A549 (cell line): ENCODE measurements at regions not wholly inside any gene's neighbourhood (a gene's known extent, or its start where the extent isn't known, plus 50 kb on each side); places are given as distances from the start of the nearest gene placed in this dataset.

Source experiments
- ATAC-seq, 2 experiments: fragments of 200-7000 bp in 1 of 2; fragments of >200 bp in 1 of 2; cut with Nextera tagmentation in 1 of 2; cut with Tn5 transposase in 1 of 2; 3 replicates each; pipeline versions ENCODE4 v1.8.0 to v1.9.1; 2018 to 2020; ENCODE audit warnings: mild to moderate bottlenecking in 1 of 2, moderate library complexity in 1 of 2
- CTCF ChIA-PET: fragments of 300-600 bp; sonication (Branson Sonifier 250); formaldehyde crosslinking; extraction: SDS; loops from one replicate; lab custom pipeline; 2021; ENCODE audit warnings: antibody characterized with exemption, inconsistent platforms; lab: Yijun Ruan, JAX
- POLR2A ChIA-PET: fragments of 350-600 bp; formaldehyde crosslinking; extraction: SDS; loops from one replicate; lab custom pipeline; 2021; ENCODE audit warnings: antibody characterized with exemption, inconsistent platforms; lab: Yijun Ruan, JAX
- DNase-seq, 2 experiments: peaks; one replicate each; pipeline versions ENCODE4 v3.0.0 to v3.0.0-alpha.2; 2011 to 2016; ENCODE audit warnings: low read depth in 1 of 2, low spot score in 1 of 2
- FAIRE-seq: peaks from 2 replicates; lab custom pipeline; 2011; peaks lifted over from hg19 to GRCh38; lab: Jason Lieb, UNC
- H3K27ac ChIP-seq, 2 experiments: fragments of >200 bp; sonication (Bioruptor Twin); formaldehyde crosslinking; 3 replicates each; pipeline ENCODE4 v1.5.1; 2016 to 2017
- H3K4me1 ChIP-seq: fragments of >200 bp; sonication (Bioruptor Twin); formaldehyde crosslinking; 3 replicates; pipeline ENCODE4 v1.6.1; 2016
- H3K4me2 ChIP-seq: fragments of >200 bp; sonication (Bioruptor Twin); formaldehyde crosslinking; 3 replicates; pipeline ENCODE4 v1.6.1; 2016
- H3K4me3 ChIP-seq: fragments of >200 bp; sonication (Bioruptor Twin); formaldehyde crosslinking; 3 replicates; pipeline ENCODE4 v1.5.1; 2016
- H3K9me3 ChIP-seq: fragments of >200 bp; sonication (Bioruptor Twin); formaldehyde crosslinking; 3 replicates; pipeline ENCODE4 v1.6.1; 2016
- BHLHE40 ChIP-seq: IDR thresholded peaks from 2 replicates; pipeline ENCODE4 v1.6.1; 2012; ENCODE audit warnings: low read depth, low read length, inconsistent platforms
- CBX8 ChIP-seq: fragments of 200-600 bp; sonication (generic); IDR thresholded peaks from 2 replicates; pipeline ENCODE4 v1.6.1; 2016
- CEBPB ChIP-seq, 2 experiments: fragments of >200 bp in 1 of 2; sonication (Bioruptor Twin) in 1 of 2; formaldehyde crosslinking in 1 of 2; IDR thresholded peaks; 2 replicates each; pipeline ENCODE4 v1.6.1; 2012 to 2016
- CHD2 ChIP-seq: fragments of 150-350 bp; IDR thresholded peaks from 2 replicates; pipeline ENCODE4 v1.6.1; 2014; ENCODE audit warnings: low read length; ENCODE audit not compliant: partially characterized antibody
- CHD4 ChIP-seq: fragments of 200-600 bp; sonication (generic); IDR thresholded peaks from 2 replicates; pipeline ENCODE4 v1.6.1; 2016; ENCODE audit warnings: antibody characterized with exemption, mild to moderate bottlenecking, borderline replicate concordance
- EHF ChIP-seq: fragments of 250-450 bp; sonication (Bioruptor Pico); IDR thresholded peaks from 2 replicates; pipeline ENCODE4 v1.5.0; 2020; ENCODE audit warnings: mild to moderate bottlenecking
- FOSB ChIP-seq: fragments of 250-450 bp; sonication (Bioruptor Pico); IDR thresholded peaks from 2 replicates; pipeline ENCODE4 v1.5.0; 2020; ENCODE audit warnings: mild to moderate bottlenecking, moderate library complexity
- FOSL2 ChIP-seq, 2 experiments: fragments of 450-650 bp in 1 of 2; fragments of >200 bp in 1 of 2; sonication (Bioruptor Twin) in 1 of 2; formaldehyde crosslinking; IDR thresholded peaks; 2 replicates each; pipeline versions ENCODE4 v1.5.0 to v1.6.1; 2016 to 2020; ENCODE audit warnings: mild to moderate bottlenecking in 1 of 2, moderate library complexity in 1 of 2
- HEYL ChIP-seq: fragments of 250-450 bp; sonication (Bioruptor Pico); IDR thresholded peaks from 2 replicates; pipeline ENCODE4 v1.8.0; 2021; ENCODE audit warnings: mild to moderate bottlenecking, moderate library complexity
- JUN ChIP-seq, 2 experiments: fragments of >200 bp; sonication (Bioruptor Twin); formaldehyde crosslinking; IDR thresholded peaks; 2 replicates in 1 of 2; 3 replicates in 1 of 2; pipeline ENCODE4 v1.6.1; 2016 to 2017
- KDM1A ChIP-seq: fragments of 200-600 bp; sonication (generic); IDR thresholded peaks from 2 replicates; pipeline ENCODE4 v1.6.1; 2016; ENCODE audit warnings: low read depth, mild to moderate bottlenecking
- KDM5A ChIP-seq: fragments of 200-600 bp; sonication (generic); IDR thresholded peaks from 2 replicates; pipeline ENCODE4 v1.6.1; 2016; ENCODE audit warnings: antibody characterized with exemption, mild to moderate bottlenecking
- MAFK ChIP-seq: fragments of 450-650 bp; IDR thresholded peaks from 2 replicates; pipeline ENCODE4 v1.6.1; 2014; ENCODE audit not compliant: partially characterized antibody
- MAZ ChIP-seq: fragments of 150-350 bp; IDR thresholded peaks from 2 replicates; pipeline ENCODE4 v1.6.1; 2014; ENCODE audit warnings: antibody characterized with exemption, low read depth, low read length, borderline replicate concordance
- MYC ChIP-seq: IDR thresholded peaks from 2 replicates; pipeline ENCODE4 v1.6.1; 2012; ENCODE audit warnings: mild to moderate bottlenecking, inconsistent platforms, low read length, improper control_type of control experiment, borderline replicate concordance
- NFE2L2 ChIP-seq: fragments of 150-350 bp; conservative IDR thresholded peaks from 2 replicates; pipeline ENCODE4 v1.6.1; 2014; ENCODE audit warnings: low read length
- NPAS2 ChIP-seq: fragments of 250-450 bp; sonication (Bioruptor Pico); IDR thresholded peaks from 2 replicates; pipeline ENCODE4 v1.8.0; 2022; ENCODE audit warnings: mild to moderate bottlenecking, moderate library complexity, borderline replicate concordance
- NR3C1 ChIP-seq: fragments of >200 bp; sonication (Bioruptor Twin); formaldehyde crosslinking; IDR thresholded peaks from 3 replicates; pipeline ENCODE4 v1.6.1; 2017
- PHF8 ChIP-seq: fragments of 200-600 bp; sonication (generic); IDR thresholded peaks from 2 replicates; pipeline ENCODE4 v1.6.1; 2016; ENCODE audit warnings: low read depth, mild to moderate bottlenecking, antibody characterized with exemption, moderate library complexity, borderline replicate concordance
- POLR2A ChIP-seq: IDR thresholded peaks from 2 replicates; pipeline ENCODE4 v1.6.1; 2012; ENCODE audit warnings: mild to moderate bottlenecking, low read length
- POLR2AphosphoS2 ChIP-seq: conservative IDR thresholded peaks from 2 replicates; pipeline ENCODE4 v1.6.1; 2012; ENCODE audit warnings: low read length, improper control_type of control experiment, inconsistent platforms
- RFX5 ChIP-seq: fragments of 450-650 bp; IDR thresholded peaks from 2 replicates; pipeline ENCODE4 v1.7.1; 2014; ENCODE audit warnings: antibody characterized with exemption, mild to moderate bottlenecking, moderate library complexity
- RNF2 ChIP-seq: fragments of 200-600 bp; sonication (generic); IDR thresholded peaks from 2 replicates; pipeline ENCODE4 v1.6.1; 2016; ENCODE audit warnings: low read depth, mild to moderate bottlenecking, antibody characterized with exemption, moderate library complexity, borderline replicate concordance
- TP53 ChIP-seq: fragments of 250-450 bp; sonication (Bioruptor Pico); IDR thresholded peaks from 2 replicates; pipeline ENCODE4 v1.5.0; 2021; ENCODE audit warnings: mild to moderate bottlenecking, moderate library complexity
- ZC3H11A ChIP-seq: fragments of 450-650 bp; IDR thresholded peaks from 2 replicates; pipeline ENCODE4 v1.6.1; 2014; ENCODE audit warnings: antibody characterized with exemption, mild to moderate bottlenecking
- ZFP36 ChIP-seq: fragments of 450-650 bp; IDR thresholded peaks from 2 replicates; pipeline ENCODE4 v1.6.1; 2014; ENCODE audit warnings: borderline replicate concordance; ENCODE audit not compliant: partially characterized antibody
- ZNF302 ChIP-seq: fragments of 250-450 bp; sonication (Bioruptor Pico); IDR thresholded peaks from 2 replicates; pipeline ENCODE4 v1.9.0; 2021; ENCODE audit warnings: inconsistent platforms, mild to moderate bottlenecking, moderate library complexity
- WGBS: methylation state at CpG from one replicate; pipeline ENCODE4 v1.1.6; 2017; ENCODE audit errors: missing lambda C conversion rate; 5-methylcytosine and 5-hydroxymethylcytosine counted together
- TF ChIP-seq, protein P1 (sequence below): IDR thresholded peaks from 2 replicates; pipeline ENCODE4 v1.6.1; 2012
- TF ChIP-seq, protein P2 (sequence below): fragments of 200-600 bp; sonication (generic); IDR thresholded peaks from 2 replicates; pipeline ENCODE4 v1.6.1; 2016; ENCODE audit warnings: antibody characterized with exemption, mild to moderate bottlenecking, moderate library complexity
- TF ChIP-seq, protein P3 (sequence below): IDR thresholded peaks from 2 replicates; pipeline ENCODE4 v1.6.1; 2012; ENCODE audit warnings: low read depth, borderline replicate concordance
- TF ChIP-seq, protein P4 (sequence below): IDR thresholded peaks from 2 replicates; pipeline ENCODE4 v1.6.1; 2012

DNA sequence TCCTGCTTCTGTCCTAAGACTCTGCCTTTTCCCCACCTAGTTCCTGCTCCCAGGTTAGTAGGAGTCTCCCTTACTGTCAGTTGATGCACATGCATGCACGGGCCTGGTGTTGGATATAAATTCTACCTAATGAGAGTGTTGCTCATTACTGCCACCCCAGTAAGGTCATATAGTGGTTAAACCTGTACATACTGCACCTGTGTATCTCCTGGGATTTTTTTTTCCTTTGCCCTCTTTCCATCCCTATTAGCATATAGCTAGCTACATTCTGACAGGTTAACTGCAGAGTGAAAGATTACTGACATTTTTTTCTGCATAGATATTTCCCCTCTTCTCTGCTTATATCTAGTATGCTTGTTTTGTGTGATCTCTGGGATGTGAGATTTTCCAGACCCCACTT, 201.5 kb upstream of the PIRT start:
- DNase-seq (no peak), ATAC-seq (no peak), FAIRE-seq (no peak)
- Histone ChIP-seq H3K4me2 (no peak overlapping the region), H3K4me1 (no peaks in the 10 kb centered on the region), H3K9me3 (no peaks in the 10 kb centered on the region), H3K27ac (no peak overlapping the region), H3K4me3 (no peak overlapping the region)
- WGBS: 7% methylated on average over 1 of the region's 1 CpG
- CTCF ChIA-PET: no interaction called here
- no peak for TF ChIP-seq BHLHE40
- TF ChIP-seq, protein P1, sequence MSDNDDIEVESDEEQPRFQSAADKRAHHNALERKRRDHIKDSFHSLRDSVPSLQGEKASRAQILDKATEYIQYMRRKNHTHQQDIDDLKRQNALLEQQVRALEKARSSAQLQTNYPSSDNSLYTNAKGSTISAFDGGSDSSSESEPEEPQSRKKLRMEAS: no peak
- TF ChIP-seq MAZ: no peak
- no peak for TF ChIP-seq POLR2A
- TF ChIP-seq JUN (IDR thresholded peaks at IDR 0.05): no peak
- no peak for TF ChIP-seq RNF2
- TF ChIP-seq NFE2L2: no peak
- TF ChIP-seq, protein P2, sequence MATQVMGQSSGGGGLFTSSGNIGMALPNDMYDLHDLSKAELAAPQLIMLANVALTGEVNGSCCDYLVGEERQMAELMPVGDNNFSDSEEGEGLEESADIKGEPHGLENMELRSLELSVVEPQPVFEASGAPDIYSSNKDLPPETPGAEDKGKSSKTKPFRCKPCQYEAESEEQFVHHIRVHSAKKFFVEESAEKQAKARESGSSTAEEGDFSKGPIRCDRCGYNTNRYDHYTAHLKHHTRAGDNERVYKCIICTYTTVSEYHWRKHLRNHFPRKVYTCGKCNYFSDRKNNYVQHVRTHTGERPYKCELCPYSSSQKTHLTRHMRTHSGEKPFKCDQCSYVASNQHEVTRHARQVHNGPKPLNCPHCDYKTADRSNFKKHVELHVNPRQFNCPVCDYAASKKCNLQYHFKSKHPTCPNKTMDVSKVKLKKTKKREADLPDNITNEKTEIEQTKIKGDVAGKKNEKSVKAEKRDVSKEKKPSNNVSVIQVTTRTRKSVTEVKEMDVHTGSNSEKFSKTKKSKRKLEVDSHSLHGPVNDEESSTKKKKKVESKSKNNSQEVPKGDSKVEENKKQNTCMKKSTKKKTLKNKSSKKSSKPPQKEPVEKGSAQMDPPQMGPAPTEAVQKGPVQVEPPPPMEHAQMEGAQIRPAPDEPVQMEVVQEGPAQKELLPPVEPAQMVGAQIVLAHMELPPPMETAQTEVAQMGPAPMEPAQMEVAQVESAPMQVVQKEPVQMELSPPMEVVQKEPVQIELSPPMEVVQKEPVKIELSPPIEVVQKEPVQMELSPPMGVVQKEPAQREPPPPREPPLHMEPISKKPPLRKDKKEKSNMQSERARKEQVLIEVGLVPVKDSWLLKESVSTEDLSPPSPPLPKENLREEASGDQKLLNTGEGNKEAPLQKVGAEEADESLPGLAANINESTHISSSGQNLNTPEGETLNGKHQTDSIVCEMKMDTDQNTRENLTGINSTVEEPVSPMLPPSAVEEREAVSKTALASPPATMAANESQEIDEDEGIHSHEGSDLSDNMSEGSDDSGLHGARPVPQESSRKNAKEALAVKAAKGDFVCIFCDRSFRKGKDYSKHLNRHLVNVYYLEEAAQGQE: no peak
- TF ChIP-seq KDM5A: no peak
- no peak for TF ChIP-seq MAFK
- TF ChIP-seq NR3C1: no peak
- TF ChIP-seq CHD2: no peak
- TF ChIP-seq, protein P3, sequence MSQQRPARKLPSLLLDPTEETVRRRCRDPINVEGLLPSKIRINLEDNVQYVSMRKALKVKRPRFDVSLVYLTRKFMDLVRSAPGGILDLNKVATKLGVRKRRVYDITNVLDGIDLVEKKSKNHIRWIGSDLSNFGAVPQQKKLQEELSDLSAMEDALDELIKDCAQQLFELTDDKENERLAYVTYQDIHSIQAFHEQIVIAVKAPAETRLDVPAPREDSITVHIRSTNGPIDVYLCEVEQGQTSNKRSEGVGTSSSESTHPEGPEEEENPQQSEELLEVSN: no peak
- no peak for TF ChIP-seq CBX8
- TF ChIP-seq EHF (CRISPR knock-in tag): no peak
- no peak for TF ChIP-seq FOSB (CRISPR knock-in tag)
- no peak for TF ChIP-seq MYC
- no peak for TF ChIP-seq KDM1A
- POLR2A ChIA-PET: no interaction called here

DNA sequence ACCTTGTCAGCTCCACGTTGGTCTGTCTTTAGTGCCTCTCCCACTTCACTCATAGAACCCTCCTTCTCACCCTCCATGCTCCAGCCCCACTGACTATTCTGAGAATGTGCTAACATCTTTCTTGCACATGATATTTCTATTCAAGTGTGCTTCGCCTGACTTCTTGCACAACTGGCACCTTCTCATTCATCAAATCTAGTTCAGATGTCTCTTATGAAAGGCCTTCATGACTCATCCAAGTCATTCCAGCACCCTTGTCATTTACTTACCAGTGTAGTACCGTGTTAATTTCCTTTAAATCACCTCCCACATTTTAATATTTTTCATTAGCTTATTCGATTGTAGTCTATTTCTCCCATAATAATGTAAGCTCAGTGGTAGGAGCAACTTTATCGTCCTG, 197.8 kb upstream of the PIRT start:
- no peak overlapping the region for H3K4me2 ChIP-seq
- no peak overlapping the region for H3K4me3 ChIP-seq
- WGBS: 3% methylated on average over 5 of the region's 5 CpGs
- no peaks in the 10 kb centered on the region for H3K9me3 ChIP-seq
- ATAC-seq (no peak), DNase-seq (no peak), FAIRE-seq (no peak)
- TF ChIP-seq RFX5: no peak
- TF ChIP-seq ZFP36: no peak
- no peak for TF ChIP-seq RNF2
- TF ChIP-seq, protein P4, sequence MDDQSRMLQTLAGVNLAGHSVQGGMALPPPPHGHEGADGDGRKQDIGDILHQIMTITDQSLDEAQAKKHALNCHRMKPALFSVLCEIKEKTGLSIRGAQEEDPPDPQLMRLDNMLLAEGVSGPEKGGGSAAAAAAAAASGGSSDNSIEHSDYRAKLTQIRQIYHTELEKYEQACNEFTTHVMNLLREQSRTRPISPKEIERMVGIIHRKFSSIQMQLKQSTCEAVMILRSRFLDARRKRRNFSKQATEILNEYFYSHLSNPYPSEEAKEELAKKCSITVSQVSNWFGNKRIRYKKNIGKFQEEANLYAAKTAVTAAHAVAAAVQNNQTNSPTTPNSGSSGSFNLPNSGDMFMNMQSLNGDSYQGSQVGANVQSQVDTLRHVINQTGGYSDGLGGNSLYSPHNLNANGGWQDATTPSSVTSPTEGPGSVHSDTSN: no peak
- TF ChIP-seq HEYL (CRISPR knock-in tag): no peak
- TF ChIP-seq BHLHE40: no peak
- TF ChIP-seq TP53 (CRISPR knock-in tag): no peak
- TF ChIP-seq CHD2: no peak
- no peak for TF ChIP-seq POLR2AphosphoS2
- TF ChIP-seq MAZ: no peak
- TF ChIP-seq CHD4: no peak
- no peak for TF ChIP-seq ZC3H11A
- no peak for TF ChIP-seq FOSL2 (IDR thresholded peaks at IDR 0.05)
- TF ChIP-seq FOSL2 (CRISPR knock-in tag; IDR thresholded peaks at IDR 0.05): no peak
- no peak for TF ChIP-seq ZNF302 (CRISPR knock-in tag)
- TF ChIP-seq EHF (CRISPR knock-in tag): no peak
- no peak for TF ChIP-seq JUN (IDR thresholded peaks at IDR 0.05)
- no peak for TF ChIP-seq NPAS2 (CRISPR knock-in tag)
- TF ChIP-seq CEBPB (IDR thresholded peaks at IDR 0.05): no peak
- TF ChIP-seq PHF8: no peak
- CTCF ChIA-PET: interaction anchor here (0.6 kb wide), 1 partner anchor 10 kb away, joined by 3 read pairs; no protein-coding TSS in a partner anchor
- no peaks in the 10 kb centered on the region for H3K4me1 ChIP-seq
- POLR2A ChIA-PET: no interaction called here
- H3K27ac ChIP-seq: no peak overlapping the region
